Neural cell (in vitro differentiated cells): ENCODE measurements at regions not wholly inside any gene's neighbourhood (a gene's known extent, or its start where the extent isn't known, plus 50 kb on each side); places are given as distances from the start of the nearest gene placed in this dataset.

Experiments used
- EP300 ChIP-seq: fragments of 450-650 bp; conservative IDR thresholded peaks from 2 replicates; pipeline ENCODE4 v1.6.1; 2014; ENCODE audit warnings: antibody characterized with exemption, mild to moderate bottlenecking, moderate library complexity; ENCODE audit not compliant: poor library complexity, severe bottlenecking
- EZH2 ChIP-seq: fragments of 200-600, 300-800 bp; shearing (Covaris generic), sonication (generic); IDR thresholded peaks from 2 replicates; pipeline ENCODE4 v1.6.1; 2014; ENCODE audit warnings: antibody characterized with exemption, low read length, borderline replicate concordance, mild to moderate bottlenecking; ENCODE audit not compliant: insufficient read depth, poor library complexity, severe bottlenecking
- MXI1 ChIP-seq: fragments of 450-650 bp; conservative IDR thresholded peaks from 2 replicates; pipeline ENCODE4 v1.6.1; 2014; ENCODE audit warnings: antibody characterized with exemption, mild to moderate bottlenecking; ENCODE audit not compliant: poor library complexity, severe bottlenecking
- RAD21 ChIP-seq: fragments of 450-650 bp; conservative IDR thresholded peaks from 2 replicates; pipeline ENCODE4 v1.6.1; 2014; ENCODE audit warnings: antibody characterized with exemption, mild to moderate bottlenecking, moderate library complexity
- TAF1 ChIP-seq: IDR thresholded peaks from 2 replicates; pipeline ENCODE4 v1.6.1; 2012; ENCODE audit warnings: low read depth
- TF ChIP-seq, protein P1 (sequence below): fragments of 450-650 bp; IDR thresholded peaks from 2 replicates; pipeline ENCODE4 v1.5.1; 2014; ENCODE audit warnings: antibody characterized with exemption, mild to moderate bottlenecking, moderate library complexity; ENCODE audit not compliant: poor library complexity, severe bottlenecking
- TF ChIP-seq, protein P2 (sequence below): IDR thresholded peaks from 2 replicates; pipeline ENCODE4 v1.6.1; 2012; ENCODE audit warnings: borderline replicate concordance

DNA sequence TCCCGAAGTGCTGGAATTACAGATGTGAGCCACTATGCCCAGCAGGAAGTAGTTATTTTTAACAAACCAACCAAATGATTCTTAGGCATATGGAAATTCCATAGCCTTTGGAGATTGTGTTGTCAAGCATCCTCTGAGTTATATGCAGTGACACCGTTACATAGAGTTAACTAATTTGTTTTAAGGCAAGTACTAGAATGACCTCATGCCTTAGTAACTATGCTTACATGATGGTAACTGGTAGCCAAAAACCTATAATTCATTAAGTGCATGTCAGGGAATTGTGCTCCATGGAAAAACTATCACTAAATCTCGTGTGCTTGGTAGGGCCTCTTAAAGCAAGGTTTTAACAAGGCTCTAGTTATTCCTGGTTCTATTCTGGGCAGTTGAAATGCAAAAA, 392.8 kb downstream of the TUSC7 start:
- TF ChIP-seq, protein P1, sequence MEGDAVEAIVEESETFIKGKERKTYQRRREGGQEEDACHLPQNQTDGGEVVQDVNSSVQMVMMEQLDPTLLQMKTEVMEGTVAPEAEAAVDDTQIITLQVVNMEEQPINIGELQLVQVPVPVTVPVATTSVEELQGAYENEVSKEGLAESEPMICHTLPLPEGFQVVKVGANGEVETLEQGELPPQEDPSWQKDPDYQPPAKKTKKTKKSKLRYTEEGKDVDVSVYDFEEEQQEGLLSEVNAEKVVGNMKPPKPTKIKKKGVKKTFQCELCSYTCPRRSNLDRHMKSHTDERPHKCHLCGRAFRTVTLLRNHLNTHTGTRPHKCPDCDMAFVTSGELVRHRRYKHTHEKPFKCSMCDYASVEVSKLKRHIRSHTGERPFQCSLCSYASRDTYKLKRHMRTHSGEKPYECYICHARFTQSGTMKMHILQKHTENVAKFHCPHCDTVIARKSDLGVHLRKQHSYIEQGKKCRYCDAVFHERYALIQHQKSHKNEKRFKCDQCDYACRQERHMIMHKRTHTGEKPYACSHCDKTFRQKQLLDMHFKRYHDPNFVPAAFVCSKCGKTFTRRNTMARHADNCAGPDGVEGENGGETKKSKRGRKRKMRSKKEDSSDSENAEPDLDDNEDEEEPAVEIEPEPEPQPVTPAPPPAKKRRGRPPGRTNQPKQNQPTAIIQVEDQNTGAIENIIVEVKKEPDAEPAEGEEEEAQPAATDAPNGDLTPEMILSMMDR = no peak
- TF ChIP-seq EZH2 = no peak
- TF ChIP-seq EP300 = no peak
- TF ChIP-seq, protein P2, sequence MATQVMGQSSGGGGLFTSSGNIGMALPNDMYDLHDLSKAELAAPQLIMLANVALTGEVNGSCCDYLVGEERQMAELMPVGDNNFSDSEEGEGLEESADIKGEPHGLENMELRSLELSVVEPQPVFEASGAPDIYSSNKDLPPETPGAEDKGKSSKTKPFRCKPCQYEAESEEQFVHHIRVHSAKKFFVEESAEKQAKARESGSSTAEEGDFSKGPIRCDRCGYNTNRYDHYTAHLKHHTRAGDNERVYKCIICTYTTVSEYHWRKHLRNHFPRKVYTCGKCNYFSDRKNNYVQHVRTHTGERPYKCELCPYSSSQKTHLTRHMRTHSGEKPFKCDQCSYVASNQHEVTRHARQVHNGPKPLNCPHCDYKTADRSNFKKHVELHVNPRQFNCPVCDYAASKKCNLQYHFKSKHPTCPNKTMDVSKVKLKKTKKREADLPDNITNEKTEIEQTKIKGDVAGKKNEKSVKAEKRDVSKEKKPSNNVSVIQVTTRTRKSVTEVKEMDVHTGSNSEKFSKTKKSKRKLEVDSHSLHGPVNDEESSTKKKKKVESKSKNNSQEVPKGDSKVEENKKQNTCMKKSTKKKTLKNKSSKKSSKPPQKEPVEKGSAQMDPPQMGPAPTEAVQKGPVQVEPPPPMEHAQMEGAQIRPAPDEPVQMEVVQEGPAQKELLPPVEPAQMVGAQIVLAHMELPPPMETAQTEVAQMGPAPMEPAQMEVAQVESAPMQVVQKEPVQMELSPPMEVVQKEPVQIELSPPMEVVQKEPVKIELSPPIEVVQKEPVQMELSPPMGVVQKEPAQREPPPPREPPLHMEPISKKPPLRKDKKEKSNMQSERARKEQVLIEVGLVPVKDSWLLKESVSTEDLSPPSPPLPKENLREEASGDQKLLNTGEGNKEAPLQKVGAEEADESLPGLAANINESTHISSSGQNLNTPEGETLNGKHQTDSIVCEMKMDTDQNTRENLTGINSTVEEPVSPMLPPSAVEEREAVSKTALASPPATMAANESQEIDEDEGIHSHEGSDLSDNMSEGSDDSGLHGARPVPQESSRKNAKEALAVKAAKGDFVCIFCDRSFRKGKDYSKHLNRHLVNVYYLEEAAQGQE = no peak
- TF ChIP-seq RAD21 = no peak
- no peak for TF ChIP-seq TAF1
- no peak for TF ChIP-seq MXI1
